Posterior cingulate gyrus (tissue), 11 donors: ENCODE measurements at regions not wholly inside any gene's neighbourhood (a gene's known extent, or its start where the extent isn't known, plus 50 kb on each side); places are given as distances from the start of the nearest gene placed in this dataset.
A peak's percentile ranks its signal among the peaks of the same experiment; 100 is the strongest.
"Not testable (repeated sequence)": the region's sequence is repeated elsewhere in the genome, so short reads cannot be mapped to it uniquely, and the experiment has no call there.

Source experiments
- DNase-seq, 10 donors: peaks; one replicate each; pipeline versions ENCODE4 v3.0.0 to v3.0.0-alpha.2; 2020 to 2021; ENCODE audit warnings: mixed read lengths in 3 of 10
- intact Hi-C: fragments of 100-400 bp; cut with DNase I; formaldehyde crosslinking; loops from one replicate; pipeline ENCODE4 v1.15.1; 2023

GRCh38 chrY:26167332-26167731 lies 545.4 kb downstream of the CDY1 start:
- DNase-seq, intact Hi-C loops: not testable (repeated sequence)

DNA sequence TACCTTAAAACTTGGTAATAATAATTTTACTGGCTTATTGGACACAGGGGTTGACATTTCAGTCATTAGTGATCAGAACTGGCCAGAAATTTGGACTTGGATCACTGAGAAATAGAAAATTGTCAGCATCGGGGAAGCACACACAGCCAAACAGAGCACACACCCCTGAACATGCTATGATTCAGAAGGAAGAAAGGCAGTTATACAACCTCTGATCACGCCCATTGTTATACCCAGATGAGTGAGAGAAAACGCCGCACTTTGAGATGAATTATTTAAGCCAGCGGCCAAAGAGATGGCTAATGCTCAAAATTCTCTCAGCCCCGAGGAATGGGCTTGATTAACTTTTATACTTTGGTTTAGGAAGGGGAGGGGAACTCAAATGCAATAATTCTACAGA lies 557.4 kb downstream of the CDY1 start:
- intact Hi-C loops = not testable (repeated sequence)

GRCh38 chrY:26224974-26225373 lies 603.1 kb downstream of the CDY1 start:
- DNase-seq, intact Hi-C loops: not testable (repeated sequence)

More for the DNA sequence above, 557.4 kb downstream of the CDY1 start:
- not testable (repeated sequence) for DNase-seq

DNA sequence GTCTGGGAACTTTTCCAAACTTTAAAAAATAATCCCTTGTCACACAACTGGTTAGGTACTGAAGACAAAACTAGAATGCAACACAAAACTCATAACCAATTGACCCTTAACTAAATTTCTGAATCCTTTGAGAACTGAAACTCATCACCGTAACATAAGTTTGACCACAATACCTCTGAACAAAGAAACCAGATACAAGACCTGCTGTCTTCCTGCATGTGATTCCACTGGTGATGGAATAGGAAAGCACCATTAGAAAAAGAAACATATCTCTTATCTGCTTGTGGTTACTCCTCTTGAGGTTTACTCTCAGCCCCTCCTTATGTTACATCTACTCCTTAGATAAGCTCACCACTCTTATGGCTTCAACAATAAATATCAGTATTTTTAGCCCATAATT lies 603.6 kb downstream of the CDY1 start:
- intact Hi-C loops, DNase-seq: not testable (repeated sequence)

GRCh38 chrY:26240944-26241343 lies 619.0 kb downstream of the CDY1 start:
- intact Hi-C loops, DNase-seq: not testable (repeated sequence)

GRCh38 chrY:26254262-26254661 lies 632.3 kb downstream of the CDY1 start:
- intact Hi-C loops, DNase-seq: not testable (repeated sequence)

DNA sequence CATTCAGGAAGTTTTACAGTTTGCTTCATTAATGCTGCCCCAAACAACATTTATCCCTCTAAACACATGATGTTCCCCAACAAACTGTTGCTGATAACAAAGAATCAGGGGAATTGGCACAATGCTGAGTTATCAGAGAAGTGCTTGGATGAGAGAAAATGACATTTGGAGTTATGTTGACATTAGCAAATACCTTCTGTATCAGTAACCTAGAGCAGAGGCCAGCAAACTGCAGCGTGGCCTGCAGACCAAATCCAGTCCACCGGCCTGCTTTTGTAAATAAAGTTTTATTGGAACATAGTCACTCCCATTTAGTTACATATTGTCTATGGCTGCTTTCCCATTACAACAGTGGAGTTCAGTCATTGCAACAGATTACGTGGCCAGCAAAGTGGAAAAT lies 643.5 kb downstream of the CDY1 start:
- intact Hi-C loops, DNase-seq: not testable (repeated sequence)

GRCh38 chrY:26268421-26268820 lies 646.5 kb downstream of the CDY1 start:
- intact Hi-C loops, DNase-seq: not testable (repeated sequence)

DNA sequence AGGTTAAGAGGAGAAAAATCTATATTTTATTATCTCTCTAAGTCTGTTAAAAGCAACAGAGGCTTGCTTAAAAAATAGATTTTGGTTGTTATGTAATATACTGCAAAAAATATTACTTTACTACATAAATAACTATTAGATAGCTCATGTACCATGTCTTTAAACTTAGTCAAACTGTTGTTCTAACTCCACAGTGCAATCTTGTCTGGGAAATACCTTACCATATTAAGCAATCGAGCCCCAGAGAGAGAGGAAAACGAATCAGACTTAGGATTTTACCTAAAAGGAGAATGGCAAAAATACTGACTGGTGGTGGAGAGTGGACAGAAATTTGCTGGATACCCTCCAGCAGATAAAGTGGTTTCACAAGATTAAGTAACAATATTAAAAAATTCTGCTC lies 647.0 kb downstream of the CDY1 start:
- intact Hi-C loops, DNase-seq: not testable (repeated sequence)

- intact Hi-C loops, DNase-seq: not testable (repeated sequence)
Observed at GRCh38 chrY:26273089-26273488, 651.2 kb downstream of the CDY1 start.

DNA sequence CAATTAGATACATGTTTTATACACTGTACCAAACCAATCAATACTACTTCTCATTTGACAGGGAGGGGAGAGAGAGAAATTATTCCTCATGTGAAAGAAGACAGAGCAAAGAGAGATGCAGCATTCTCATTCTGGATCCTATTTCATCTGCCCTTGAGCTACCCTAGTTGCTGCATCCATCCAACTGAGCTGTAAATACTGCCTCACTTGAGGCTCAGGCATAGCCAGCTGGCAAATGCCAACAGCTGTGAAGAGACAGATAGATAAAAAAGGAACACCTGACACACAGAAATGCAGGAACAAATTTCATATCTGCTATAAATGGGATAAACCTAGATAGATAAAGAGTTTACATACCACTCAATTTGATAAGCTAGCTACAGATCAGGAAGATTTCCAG lies 684.1 kb downstream of the CDY1 start:
- intact Hi-C loops, DNase-seq: not testable (repeated sequence)

GRCh38 chrY:26306630-26307385 lies 684.9 kb downstream of the CDY1 start:
- intact Hi-C loops, DNase-seq: not testable (repeated sequence)

- intact Hi-C loops, DNase-seq: not testable (repeated sequence)
Observed at GRCh38 chrY:26308308-26308707, 686.4 kb downstream of the CDY1 start.

DNA sequence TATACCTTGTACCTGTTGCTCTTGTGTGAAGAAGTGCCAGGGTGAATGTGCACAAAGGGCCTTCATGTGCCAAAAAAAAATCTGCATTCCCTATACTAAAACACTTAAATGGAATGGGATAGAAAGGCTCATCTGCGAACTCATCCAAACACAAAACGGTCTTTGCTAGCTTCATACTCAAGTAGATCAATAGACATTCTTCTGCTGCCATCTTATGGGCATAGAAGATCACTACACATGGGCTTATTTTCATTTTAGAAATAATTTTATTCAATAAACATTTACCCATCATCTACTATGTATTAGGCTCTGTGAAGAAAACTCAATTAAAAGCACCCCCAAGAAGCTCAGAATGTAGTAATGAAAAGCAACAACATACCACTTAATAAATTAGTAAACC lies 693.1 kb downstream of the CDY1 start:
- intact Hi-C loops, DNase-seq: not testable (repeated sequence)

GRCh38 chrY:26319488-26320202 lies 697.7 kb downstream of the CDY1 start:
- DNase-seq, intact Hi-C loops: not testable (repeated sequence)

DNA sequence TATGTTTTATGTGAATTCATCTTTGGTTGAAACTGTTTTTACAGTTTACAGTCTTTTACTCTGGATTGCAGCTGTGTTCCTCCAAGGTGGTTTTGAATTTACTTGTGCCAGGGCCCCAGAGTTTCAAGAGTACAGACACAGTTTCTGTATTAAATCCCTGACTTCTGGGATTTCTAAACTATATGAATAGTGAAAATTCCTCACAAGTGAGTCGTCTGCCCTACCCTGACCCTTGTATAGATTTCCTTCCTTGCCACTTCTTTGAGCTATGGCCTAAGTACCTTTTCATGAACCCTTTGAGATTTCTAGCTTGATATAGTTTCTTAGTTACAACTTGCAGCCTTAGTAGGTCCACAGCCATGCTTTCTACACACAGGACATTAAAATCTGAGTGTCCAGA lies 700.8 kb downstream of the CDY1 start:
- intact Hi-C loops, DNase-seq: not testable (repeated sequence)

GRCh38 chrY:26352931-26353330 lies 731.0 kb downstream of the CDY1 start:
- intact Hi-C loops = not testable (repeated sequence)
- DNase-seq = peak in 1 of 10 donors; percentile 19

DNA sequence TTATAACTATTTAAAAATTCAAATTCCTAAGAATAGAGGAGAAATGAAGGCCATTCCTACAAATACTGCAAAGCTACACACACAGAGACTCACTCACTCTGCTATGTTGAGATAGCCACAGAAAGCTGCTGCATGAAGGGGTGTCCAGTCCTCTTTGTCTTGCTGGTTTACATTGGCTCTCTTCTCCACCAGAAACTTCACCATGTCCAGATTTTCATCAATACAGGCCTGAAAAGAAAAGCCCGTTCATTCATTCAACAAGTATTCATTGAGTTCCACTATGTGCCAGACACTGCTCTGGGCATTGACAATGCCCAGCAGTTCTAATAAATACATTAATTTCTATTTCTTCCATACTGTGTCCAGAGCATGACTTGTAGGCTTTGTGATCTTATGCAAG lies 732.3 kb downstream of the CDY1 start:
- DNase-seq = no peak
- intact Hi-C loops = no loop called here

- DNase-seq, intact Hi-C loops: not testable (repeated sequence)
Observed at GRCh38 chrY:26359869-26360268, 738.0 kb downstream of the CDY1 start.

DNA sequence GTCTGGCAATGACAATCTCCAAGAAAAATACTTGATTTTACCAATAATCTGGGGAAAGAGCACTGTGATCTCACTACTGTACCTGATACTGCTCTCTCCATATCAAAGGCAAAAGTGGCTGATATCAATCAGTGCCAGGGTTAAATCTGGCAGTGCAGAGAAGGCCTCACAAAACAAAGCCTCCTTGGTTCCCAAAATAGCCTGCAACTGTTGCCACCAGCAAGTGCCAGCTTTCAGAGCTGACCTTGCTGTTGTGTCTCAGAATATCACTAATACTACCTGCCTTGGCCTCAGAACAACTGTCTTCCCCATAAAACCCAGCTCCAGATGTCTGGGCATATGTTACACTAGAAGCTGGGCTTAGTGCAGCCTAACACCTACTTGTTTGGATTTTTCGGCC lies 738.6 kb downstream of the CDY1 start:
- intact Hi-C loops, DNase-seq: not testable (repeated sequence)

GRCh38 chrY:26363442-26363841 lies 741.5 kb downstream of the CDY1 start:
- DNase-seq, intact Hi-C loops: not testable (repeated sequence)

- DNase-seq, intact Hi-C loops: not testable (repeated sequence)
Observed at GRCh38 chrY:26366091-26366490, 744.2 kb downstream of the CDY1 start.
